Limb (tissue), 2 donors: ENCODE measurements at regions not wholly inside any gene's neighbourhood (a gene's known extent, or its start where the extent isn't known, plus 50 kb on each side); places are given as distances from the start of the nearest gene placed in this dataset.

Experiments used
- DNase-seq, 2 donors: peaks; one replicate each; pipeline ENCODE4 v3.0.0-alpha.2; 2016; ENCODE audit errors: extremely low spot score in 2 of 2

- DNase-seq = no peak
Measured at GRCh38 chr2:176601066-176601465, 331.8 kb downstream of the MTX2 start.

- no peak for DNase-seq
Measured at GRCh38 chr2:176612036-176612435, 342.8 kb downstream of the MTX2 start.

- no peak for DNase-seq
Measured at GRCh38 chr2:176612736-176613135, 343.5 kb downstream of the MTX2 start.

- DNase-seq = peak in 1 of 2 donors; percentile 60
Measured at GRCh38 chr2:176613323-176613987, 344.2 kb downstream of the MTX2 start.

- DNase-seq = no peak
Measured at GRCh38 chr2:176614049-176614448, 344.8 kb downstream of the MTX2 start.

GRCh38 chr2:176614930-176615329 lies 345.7 kb downstream of the MTX2 start:
- no peak for DNase-seq

GRCh38 chr2:176619504-176619903 lies 350.3 kb downstream of the MTX2 start:
- DNase-seq = no peak

- no peak for DNase-seq
Measured at GRCh38 chr2:176621350-176621749, 352.1 kb downstream of the MTX2 start.

- no peak for DNase-seq
Measured at GRCh38 chr2:176622792-176623191, 353.6 kb downstream of the MTX2 start.

- DNase-seq = no peak
Measured at GRCh38 chr2:176626796-176627195, 357.6 kb downstream of the MTX2 start.

- DNase-seq = no peak
Measured at GRCh38 chr2:176628438-176628837, 359.2 kb downstream of the MTX2 start.

- DNase-seq = no peak
Measured at GRCh38 chr2:176633754-176634153, 364.5 kb downstream of the MTX2 start.

- no peak for DNase-seq
Measured at GRCh38 chr2:176636401-176636800, 367.2 kb downstream of the MTX2 start.

GRCh38 chr2:176637142-176637485 lies 367.9 kb downstream of the MTX2 start:
- no peak for DNase-seq

GRCh38 chr2:176637486-176638166 lies 368.4 kb downstream of the MTX2 start:
- DNase-seq = peak in 1 of 2 donors; percentile 75

- peak; percentile 79 to 89 for DNase-seq
Measured at GRCh38 chr2:176638167-176639015, 369.1 kb downstream of the MTX2 start.

GRCh38 chr2:176639016-176639343 lies 369.7 kb downstream of the MTX2 start:
- no peak for DNase-seq

- no peak for DNase-seq
Measured at GRCh38 chr2:176639671-176640070, 370.4 kb downstream of the MTX2 start.

- no peak for DNase-seq
Measured at GRCh38 chr2:176641436-176641835, 372.2 kb downstream of the MTX2 start.

GRCh38 chr2:176642074-176642473 lies 372.8 kb downstream of the MTX2 start:
- no peak for DNase-seq

GRCh38 chr2:176643646-176644045 lies 374.4 kb downstream of the MTX2 start:
- peak in 1 of 2 donors; percentile 40 for DNase-seq

- no peak for DNase-seq
Measured at GRCh38 chr2:176645494-176645893, 376.3 kb downstream of the MTX2 start.
